IPS-18a (cell line): ENCODE measurements at regions not wholly inside any gene's neighbourhood (a gene's known extent, or its start where the extent isn't known, plus 50 kb on each side); places are given as distances from the start of the nearest gene placed in this dataset.
"Not testable (repeated sequence)": the region's sequence is repeated elsewhere in the genome, so short reads cannot be mapped to it uniquely, and the experiment has no call there.

Source experiments
- H3K27ac ChIP-seq: one replicate; pipeline ENCODE4 v1.5.1; 2013; ENCODE audit warnings: low read length
- H3K27me3 ChIP-seq: one replicate; pipeline ENCODE4 v1.6.1; 2013; ENCODE audit warnings: mild to moderate bottlenecking, low read length; ENCODE audit not compliant: control insufficient read depth, insufficient read depth
- H3K36me3 ChIP-seq: one replicate; pipeline ENCODE4 v1.6.1; 2013; ENCODE audit warnings: low read depth, low read length; ENCODE audit not compliant: control insufficient read depth
- H3K4me1 ChIP-seq: one replicate; pipeline ENCODE4 v1.6.1; 2013; ENCODE audit warnings: low read depth, low read length; ENCODE audit not compliant: control insufficient read depth
- H3K4me3 ChIP-seq: one replicate; pipeline ENCODE4 v1.5.1; 2013; ENCODE audit warnings: low read length
- H3K9ac ChIP-seq: one replicate; pipeline ENCODE4 v1.6.1; 2013; ENCODE audit warnings: mild to moderate bottlenecking, low read length, moderate library complexity
- H3K9me3 ChIP-seq: one replicate; pipeline ENCODE4 v1.6.1; 2013; ENCODE audit warnings: low read depth, low read length; ENCODE audit not compliant: control insufficient read depth

GRCh38 chr5:82446809-82447208 lies 168.7 kb upstream of the RPS23 start:
- H3K27me3 ChIP-seq: no peaks in the 10 kb centered on the region
- H3K4me3 ChIP-seq: no peak overlapping the region
- no peak overlapping the region for H3K9ac ChIP-seq
- H3K27ac ChIP-seq: no peak overlapping the region
- no peaks in the 10 kb centered on the region for H3K4me1 ChIP-seq
- no peaks in the 10 kb centered on the region for H3K36me3 ChIP-seq
- no peaks in the 10 kb centered on the region for H3K9me3 ChIP-seq

GRCh38 chr5:82445726-82446335 lies 167.7 kb upstream of the RPS23 start:
- Histone ChIP-seq H3K27ac (no peak overlapping the region), H3K27me3 (no peaks in the 10 kb centered on the region), H3K4me3 (no peak overlapping the region), H3K9me3 (no peaks in the 10 kb centered on the region), H3K36me3 (no peaks in the 10 kb centered on the region), H3K4me1 (no peaks in the 10 kb centered on the region), H3K9ac (no peak overlapping the region)

- H3K9ac ChIP-seq: no peak overlapping the region
- no peak overlapping the region for H3K27ac ChIP-seq
- no peak overlapping the region for H3K4me3 ChIP-seq
- no peaks in the 10 kb centered on the region for H3K9me3 ChIP-seq
- H3K27me3 ChIP-seq: no peaks in the 10 kb centered on the region
- no peaks in the 10 kb centered on the region for H3K36me3 ChIP-seq
- H3K4me1 ChIP-seq: no peaks in the 10 kb centered on the region
Observed at GRCh38 chr5:82439750-82440445, 161.7 kb upstream of the RPS23 start.

GRCh38 chr5:82437565-82437964 lies 159.4 kb upstream of the RPS23 start:
- not testable (repeated sequence) for H3K9me3 ChIP-seq, H3K4me1 ChIP-seq, H3K27ac ChIP-seq, H3K9ac ChIP-seq, H3K4me3 ChIP-seq, H3K27me3 ChIP-seq, H3K36me3 ChIP-seq

- H3K27me3 ChIP-seq: no peaks in the 10 kb centered on the region
- H3K4me1 ChIP-seq: no peaks in the 10 kb centered on the region
- no peaks in the 10 kb centered on the region for H3K36me3 ChIP-seq
- no peak overlapping the region for H3K4me3 ChIP-seq
- no peak overlapping the region for H3K27ac ChIP-seq
- H3K9ac ChIP-seq: no peak overlapping the region
- no peaks in the 10 kb centered on the region for H3K9me3 ChIP-seq
Observed at GRCh38 chr5:82436291-82436690, 158.1 kb upstream of the RPS23 start.

- not testable (repeated sequence) for H3K27me3 ChIP-seq, H3K4me1 ChIP-seq, H3K4me3 ChIP-seq, H3K36me3 ChIP-seq, H3K9me3 ChIP-seq
- peak overlapping the region; percentile 9 for H3K27ac ChIP-seq
- peak overlapping the region; percentile 23 for H3K9ac ChIP-seq
Observed at GRCh38 chr5:82434696-82435660, 156.8 kb upstream of the RPS23 start.

GRCh38 chr5:82426464-82427154 lies 148.5 kb upstream of the RPS23 start:
- H3K9me3 ChIP-seq: no peaks in the 10 kb centered on the region
- H3K4me1 ChIP-seq: no peaks in the 10 kb centered on the region
- H3K4me3 ChIP-seq: no peak overlapping the region
- no peak overlapping the region for H3K27ac ChIP-seq
- no peak overlapping the region for H3K9ac ChIP-seq
- no peaks in the 10 kb centered on the region for H3K27me3 ChIP-seq
- no peaks in the 10 kb centered on the region for H3K36me3 ChIP-seq

- H3K9me3 ChIP-seq: no peaks in the 10 kb centered on the region
- H3K4me3 ChIP-seq: no peak overlapping the region
- no peak overlapping the region for H3K27ac ChIP-seq
- H3K36me3 ChIP-seq: no peaks in the 10 kb centered on the region
- H3K4me1 ChIP-seq: no peaks in the 10 kb centered on the region
- no peaks in the 10 kb centered on the region for H3K27me3 ChIP-seq
- no peak overlapping the region for H3K9ac ChIP-seq
Observed at GRCh38 chr5:82425591-82425990, 147.4 kb upstream of the RPS23 start.

- Histone ChIP-seq H3K9me3 (no peaks in the 10 kb centered on the region), H3K4me1 (peaks cover 10% of the 10 kb centered on the region), H3K4me3 (no peak overlapping the region), H3K27ac (no peak overlapping the region), H3K9ac (no peak overlapping the region), H3K27me3 (no peaks in the 10 kb centered on the region), H3K36me3 (no peaks in the 10 kb centered on the region)
Observed at GRCh38 chr5:82424211-82424610, 146.1 kb upstream of the RPS23 start.

GRCh38 chr5:82422751-82423181 lies 144.6 kb upstream of the RPS23 start:
- no peak overlapping the region for H3K4me3 ChIP-seq
- no peaks in the 10 kb centered on the region for H3K27me3 ChIP-seq
- no peaks in the 10 kb centered on the region for H3K36me3 ChIP-seq
- no peak overlapping the region for H3K9ac ChIP-seq
- no peak overlapping the region for H3K27ac ChIP-seq
- H3K9me3 ChIP-seq: no peaks in the 10 kb centered on the region
- peaks cover 11% of the 10 kb centered on the region for H3K4me1 ChIP-seq
